AG04449 (cell line): ENCODE measurements at regions not wholly inside any gene's neighbourhood (a gene's known extent, or its start where the extent isn't known, plus 50 kb on each side); places are given as distances from the start of the nearest gene placed in this dataset.

Experiments used
- CTCF ChIA-PET: fragments of 350-600 bp; formaldehyde crosslinking; extraction: SDS; loops from one replicate; lab custom pipeline; 2021; ENCODE audit warnings: antibody characterized with exemption; lab: Yijun Ruan, JAX
- POLR2A ChIA-PET: fragments of 400-600, 350-600 bp; formaldehyde crosslinking; extraction: SDS; loops from one replicate; lab custom pipeline; 2020; ENCODE audit warnings: antibody characterized with exemption, inconsistent platforms; lab: Yijun Ruan, JAX
- DNase-seq: peaks from one replicate; pipeline ENCODE4 v3.0.0-alpha.2; 2010; ENCODE audit warnings: low read depth, low spot score
- H3K4me3 ChIP-seq: 2 replicates; pipeline ENCODE4 v1.5.1; 2011; ENCODE audit warnings: low read depth, mild to moderate bottlenecking, control low read depth, low read length
- CTCF ChIP-seq: IDR thresholded peaks from one replicate; pipeline ENCODE4 v1.5.1; 2011; ENCODE audit warnings: mild to moderate bottlenecking, moderate library complexity, low read length, control low read depth, inconsistent platforms; ENCODE audit not compliant: insufficient read depth; ENCODE audit errors: missing control alignments

GRCh38 chrX:120793098-120793497, 82.6 kb downstream of the CT47B1 start:
- ChIA-PET CTCF (no interaction called here), POLR2A (no interaction called here)
- DNase-seq = no peak
- H3K4me3 ChIP-seq = no peak overlapping the region
- TF ChIP-seq CTCF = no peak

GRCh38 chrX:120791013-120791643, 84.5 kb downstream of the CT47B1 start:
- ChIA-PET POLR2A (no interaction called here), CTCF (interaction anchor here (0.7 to 2.7 kb wide), 3 partner anchors 11 to 799 kb away, joined by 3 to 15 read pairs (median 4); partner anchors contain the start of gene MCTS1)
- no peak overlapping the region for H3K4me3 ChIP-seq
- no peak for TF ChIP-seq CTCF
- DNase-seq = no peak

- no peak for TF ChIP-seq CTCF
- ChIA-PET CTCF (interaction anchor here (0.7 to 2.7 kb wide), 4 partner anchors 10 to 799 kb away, joined by 3 to 15 read pairs (median 4); partner anchors contain the start of gene MCTS1), POLR2A (no interaction called here)
- DNase-seq = no peak
- H3K4me3 ChIP-seq = no peak overlapping the region
Observed at GRCh38 chrX:120790552-120790951, 85.1 kb downstream of the CT47B1 start.

GRCh38 chrX:120790118-120790517, 85.5 kb downstream of the CT47B1 start:
- CTCF ChIA-PET = interaction anchor here (1.3 to 2.7 kb wide), 3 partner anchors 10 to 187 kb away, joined by 4 to 15 read pairs (median 5); partner anchors contain the start of gene MCTS1
- no peak for DNase-seq
- TF ChIP-seq CTCF = peak; percentile 34
- no peak overlapping the region for H3K4me3 ChIP-seq
- POLR2A ChIA-PET = no interaction called here

GRCh38 chrX:120781403-120781802, 94.3 kb downstream of the CT47B1 start:
- ChIA-PET CTCF (interaction anchor here (3.0 kb wide), 1 partner anchor 9 kb away, joined by 15 read pairs; no protein-coding TSS in a partner anchor), POLR2A (no interaction called here)
- no peak for DNase-seq
- no peak overlapping the region for H3K4me3 ChIP-seq
- no peak for TF ChIP-seq CTCF

GRCh38 chrX:120775959-120776358, 99.7 kb downstream of the CT47B1 start:
- ChIA-PET POLR2A (no interaction called here), CTCF (no interaction called here)
- no peak for DNase-seq
- no peak for TF ChIP-seq CTCF
- no peak overlapping the region for H3K4me3 ChIP-seq
